HEK293T (cell line): ENCODE measurements at regions not wholly inside any gene's neighbourhood (a gene's known extent, or its start where the extent isn't known, plus 50 kb on each side); places are given as distances from the start of the nearest gene placed in this dataset.

Experiments used
- ARNT ChIP-seq: fragments of 450-650 bp; IDR thresholded peaks from 2 replicates; pipeline ENCODE4 v1.6.1; 2017; ENCODE audit warnings: mild to moderate bottlenecking
- BHLHE40 ChIP-seq: fragments of 450-650 bp; IDR thresholded peaks from 2 replicates; pipeline ENCODE4 v1.6.1; 2016; ENCODE audit warnings: mild to moderate bottlenecking, moderate library complexity, borderline replicate concordance
- CTBP1 ChIP-seq: fragments of 450-650 bp; IDR thresholded peaks from 2 replicates; pipeline ENCODE4 v1.6.1; 2016; ENCODE audit warnings: borderline replicate concordance
- ELF4 ChIP-seq: fragments of 450-650 bp; IDR thresholded peaks from 2 replicates; pipeline ENCODE4 v1.6.1; 2017; ENCODE audit warnings: antibody characterized with exemption
- FOXA1 ChIP-seq: fragments of 450-650 bp; IDR thresholded peaks from 2 replicates; pipeline ENCODE4 v1.6.1; 2016; ENCODE audit warnings: mild to moderate bottlenecking
- FOXK2 ChIP-seq: fragments of 450-650 bp; IDR thresholded peaks from 2 replicates; pipeline ENCODE4 v1.6.1; 2016; ENCODE audit warnings: mild to moderate bottlenecking
- FOXM1 ChIP-seq: fragments of 450-650 bp; IDR thresholded peaks from 2 replicates; pipeline ENCODE4 v1.6.1; 2017; ENCODE audit warnings: mild to moderate bottlenecking, borderline replicate concordance
- HDGF ChIP-seq: fragments of 450-650 bp; IDR thresholded peaks from 2 replicates; pipeline ENCODE4 v1.6.1; 2017; ENCODE audit warnings: antibody characterized with exemption, borderline replicate concordance
- L3MBTL2 ChIP-seq: fragments of 450-650 bp; conservative IDR thresholded peaks from 2 replicates; pipeline ENCODE4 v1.6.1; 2016; ENCODE audit warnings: mild to moderate bottlenecking
- NFRKB ChIP-seq: fragments of 450-650 bp; IDR thresholded peaks from 2 replicates; pipeline ENCODE4 v1.6.1; 2016; ENCODE audit warnings: mild to moderate bottlenecking, moderate library complexity
- SP1 ChIP-seq: fragments of 450-650 bp; IDR thresholded peaks from 2 replicates; pipeline ENCODE4 v1.6.1; 2017
- SUZ12 ChIP-seq: fragments of 450-650 bp; IDR thresholded peaks from 2 replicates; pipeline ENCODE4 v1.6.1; 2016; ENCODE audit warnings: mild to moderate bottlenecking
- TARDBP ChIP-seq: fragments of 450-650 bp; IDR thresholded peaks from 2 replicates; pipeline ENCODE4 v1.6.1; 2016

DNA sequence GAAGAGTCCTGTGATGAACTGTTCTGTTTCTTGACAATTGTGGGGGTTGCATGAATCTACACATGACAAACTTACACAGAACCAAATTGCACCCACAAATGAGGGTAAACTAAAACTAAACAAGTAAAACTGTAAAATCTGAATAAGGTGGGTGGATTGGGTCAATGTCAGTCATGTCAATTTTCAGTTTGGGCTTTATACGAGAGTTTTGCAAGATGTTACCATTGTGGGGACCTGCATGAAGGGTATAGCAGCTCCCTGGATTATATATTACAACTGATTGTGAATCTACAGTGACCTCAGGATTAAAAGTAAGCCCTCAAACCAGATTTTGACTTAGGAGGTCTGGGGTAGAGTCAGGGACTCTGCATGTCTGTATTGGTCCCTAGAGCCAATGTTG, 101.5 kb upstream of the LHX5 start:
- no peak for TF ChIP-seq NFRKB
- no peak for TF ChIP-seq L3MBTL2
- no peak for TF ChIP-seq TARDBP
- TF ChIP-seq SP1: no peak
- TF ChIP-seq FOXK2: no peak
- no peak for TF ChIP-seq FOXM1
- TF ChIP-seq CTBP1: no peak
- no peak for TF ChIP-seq BHLHE40
- TF ChIP-seq ELF4: no peak
- no peak for TF ChIP-seq SUZ12
- no peak for TF ChIP-seq ARNT
- TF ChIP-seq FOXA1: no peak
- TF ChIP-seq HDGF: no peak
